Neural cell (in vitro differentiated cells): ENCODE measurements at regions not wholly inside any gene's neighbourhood (a gene's known extent, or its start where the extent isn't known, plus 50 kb on each side); places are given as distances from the start of the nearest gene placed in this dataset.

Experiments
- H2AFZ ChIP-seq: fragments of 200-600, 300-800 bp; sonication (generic), shearing (Covaris generic); 2 replicates; pipeline ENCODE4 v1.6.0; 2014; ENCODE audit warnings: low read depth, mild to moderate bottlenecking, antibody characterized with exemption, low read length, moderate library complexity
- H3F3A ChIP-seq: fragments of 200-600 bp; shearing (Covaris generic); 2 replicates; pipeline ENCODE4 v1.6.1; 2016; ENCODE audit warnings: mild to moderate bottlenecking, moderate library complexity, mixed read lengths, antibody characterized with exemption, low read length; ENCODE audit not compliant: insufficient read depth, poor library complexity, severe bottlenecking
- H3K27ac ChIP-seq: fragments of 200-600, 300-800 bp; sonication (generic), shearing (Covaris generic); 2 replicates; pipeline ENCODE4 v1.5.1; 2014; ENCODE audit warnings: mild to moderate bottlenecking, low read length, moderate library complexity
- H3K27me3 ChIP-seq: fragments of 300-800, 200-600 bp; sonication (generic), shearing (Covaris generic); 2 replicates; pipeline ENCODE4 v1.6.0; 2014; ENCODE audit warnings: mild to moderate bottlenecking, low read depth, low read length, moderate library complexity; ENCODE audit not compliant: insufficient read depth
- H3K36me3 ChIP-seq: fragments of 300-800, 200-600 bp; sonication (generic), shearing (Covaris generic); 2 replicates; pipeline ENCODE4 v1.5.1; 2014; ENCODE audit warnings: mild to moderate bottlenecking, antibody characterized with exemption, low read length, moderate library complexity; ENCODE audit not compliant: insufficient read depth
- H3K4me2 ChIP-seq: fragments of 300-800, 200-600 bp; sonication (generic), shearing (Covaris generic); 2 replicates; pipeline ENCODE4 v1.6.0; 2014; ENCODE audit warnings: mild to moderate bottlenecking, low read length
- H3K4me3 ChIP-seq: fragments of 300-800, 200-600 bp; sonication (generic), shearing (Covaris generic); 2 replicates; pipeline ENCODE4 v1.5.1; 2014; ENCODE audit warnings: mild to moderate bottlenecking, low read length, moderate library complexity
- H3K79me2 ChIP-seq: fragments of 200-600 bp; shearing (Covaris generic); replicated peaks from 2 replicates; pipeline ENCODE4 v1.6.0; 2014; ENCODE audit warnings: mild to moderate bottlenecking, low read length, moderate library complexity; ENCODE audit not compliant: insufficient read depth
- H3K9ac ChIP-seq: fragments of 300-800, 200-600 bp; sonication (generic), shearing (Covaris generic); 2 replicates; pipeline ENCODE4 v1.6.1; 2016; ENCODE audit warnings: mild to moderate bottlenecking, low read length, mixed read lengths
- H3K9me2 ChIP-seq: fragments of 200-600 bp; shearing (Covaris generic); 2 replicates; pipeline ENCODE4 v1.6.1; 2016; ENCODE audit warnings: mild to moderate bottlenecking, low read length, mixed read lengths; ENCODE audit not compliant: insufficient read depth
- H3K9me3 ChIP-seq: fragments of 200-600, 300-800 bp; sonication (generic), shearing (Covaris generic); 2 replicates; pipeline ENCODE4 v1.6.1; 2016; ENCODE audit warnings: mild to moderate bottlenecking, mixed run types, low read length, moderate library complexity, mixed read lengths
- H4K20me1 ChIP-seq: fragments of 200-600 bp; shearing (Covaris generic); 2 replicates; pipeline ENCODE4 v1.6.1; 2016; ENCODE audit warnings: mild to moderate bottlenecking, mixed run types; ENCODE audit not compliant: insufficient read depth
- CTCF ChIP-seq: fragments of 450-650 bp; IDR thresholded peaks from 2 replicates; pipeline ENCODE4 v1.5.1; 2014; ENCODE audit warnings: antibody characterized with exemption, mild to moderate bottlenecking, moderate library complexity; ENCODE audit not compliant: poor library complexity, severe bottlenecking
- EP300 ChIP-seq: fragments of 450-650 bp; conservative IDR thresholded peaks from 2 replicates; pipeline ENCODE4 v1.6.1; 2014; ENCODE audit warnings: antibody characterized with exemption, mild to moderate bottlenecking, moderate library complexity; ENCODE audit not compliant: poor library complexity, severe bottlenecking
- EZH2 ChIP-seq: fragments of 200-600, 300-800 bp; shearing (Covaris generic), sonication (generic); IDR thresholded peaks from 2 replicates; pipeline ENCODE4 v1.6.1; 2014; ENCODE audit warnings: antibody characterized with exemption, low read length, borderline replicate concordance, mild to moderate bottlenecking; ENCODE audit not compliant: insufficient read depth, poor library complexity, severe bottlenecking
- MXI1 ChIP-seq: fragments of 450-650 bp; conservative IDR thresholded peaks from 2 replicates; pipeline ENCODE4 v1.6.1; 2014; ENCODE audit warnings: antibody characterized with exemption, mild to moderate bottlenecking; ENCODE audit not compliant: poor library complexity, severe bottlenecking
- POLR2AphosphoS5 ChIP-seq: IDR thresholded peaks from 2 replicates; pipeline ENCODE4 v1.6.1; 2012
- RAD21 ChIP-seq: fragments of 450-650 bp; conservative IDR thresholded peaks from 2 replicates; pipeline ENCODE4 v1.6.1; 2014; ENCODE audit warnings: antibody characterized with exemption, mild to moderate bottlenecking, moderate library complexity
- REST ChIP-seq: IDR thresholded peaks from 2 replicates; pipeline ENCODE4 v1.6.1; 2012; ENCODE audit warnings: borderline replicate concordance
- SMC3 ChIP-seq: fragments of 450-650 bp; conservative IDR thresholded peaks from 2 replicates; pipeline ENCODE4 v1.6.1; 2014; ENCODE audit warnings: antibody characterized with exemption, mild to moderate bottlenecking, moderate library complexity; ENCODE audit not compliant: poor library complexity
- TAF1 ChIP-seq: IDR thresholded peaks from 2 replicates; pipeline ENCODE4 v1.6.1; 2012; ENCODE audit warnings: low read depth

GRCh38 chr16:79895917-79896203 lies 295.3 kb upstream of the MAF start:
- Histone ChIP-seq H3K9me3 (no peaks in the 10 kb centered on the region), H3K27me3 (no peaks in the 10 kb centered on the region), H3F3A (no peaks in the 10 kb centered on the region), H3K79me2 (no peaks in the 10 kb centered on the region), H3K36me3 (no peaks in the 10 kb centered on the region), H3K27ac (no peak overlapping the region), H3K9ac (no peak overlapping the region), H2AFZ (no peak overlapping the region), H3K4me3 (no peak overlapping the region), H4K20me1 (no peaks in the 10 kb centered on the region), H3K4me2 (no peak overlapping the region), H3K9me2 (no peaks in the 10 kb centered on the region)
- TF ChIP-seq SMC3 (no peak), EP300 (no peak), EZH2 (no peak), RAD21 (no peak), POLR2AphosphoS5 (no peak), CTCF (no peak), MXI1 (no peak), TAF1 (no peak)

- Histone ChIP-seq H3K9ac (no peak overlapping the region), H3K36me3 (no peaks in the 10 kb centered on the region), H3K27me3 (no peaks in the 10 kb centered on the region), H4K20me1 (no peaks in the 10 kb centered on the region), H3K4me2 (no peak overlapping the region), H3K79me2 (no peaks in the 10 kb centered on the region), H3K9me2 (no peaks in the 10 kb centered on the region), H3F3A (no peaks in the 10 kb centered on the region), H3K9me3 (no peaks in the 10 kb centered on the region), H2AFZ (no peak overlapping the region), H3K4me3 (no peak overlapping the region), H3K27ac (no peak overlapping the region)
- TF ChIP-seq MXI1 (no peak), TAF1 (no peak), EP300 (no peak), RAD21 (no peak), REST (no peak), CTCF (no peak), SMC3 (no peak), POLR2AphosphoS5 (no peak), EZH2 (no peak)
Observed at GRCh38 chr16:79895053-79895916, 294.7 kb upstream of the MAF start.
